H1 (cell line): ENCODE measurements at regions not wholly inside any gene's neighbourhood (a gene's known extent, or its start where the extent isn't known, plus 50 kb on each side); places are given as distances from the start of the nearest gene placed in this dataset.

Source experiments
- GTF2F1 ChIP-seq: IDR thresholded peaks from 2 replicates; pipeline ENCODE4 v1.6.1; 2012; ENCODE audit warnings: low read depth, low read length, improper control_type of control experiment, borderline replicate concordance
- RBBP5 ChIP-seq: IDR thresholded peaks from 2 replicates; pipeline ENCODE4 v1.7.1; 2012; ENCODE audit warnings: low read depth, mild to moderate bottlenecking, inconsistent platforms, low read length, moderate library complexity, borderline replicate concordance

DNA sequence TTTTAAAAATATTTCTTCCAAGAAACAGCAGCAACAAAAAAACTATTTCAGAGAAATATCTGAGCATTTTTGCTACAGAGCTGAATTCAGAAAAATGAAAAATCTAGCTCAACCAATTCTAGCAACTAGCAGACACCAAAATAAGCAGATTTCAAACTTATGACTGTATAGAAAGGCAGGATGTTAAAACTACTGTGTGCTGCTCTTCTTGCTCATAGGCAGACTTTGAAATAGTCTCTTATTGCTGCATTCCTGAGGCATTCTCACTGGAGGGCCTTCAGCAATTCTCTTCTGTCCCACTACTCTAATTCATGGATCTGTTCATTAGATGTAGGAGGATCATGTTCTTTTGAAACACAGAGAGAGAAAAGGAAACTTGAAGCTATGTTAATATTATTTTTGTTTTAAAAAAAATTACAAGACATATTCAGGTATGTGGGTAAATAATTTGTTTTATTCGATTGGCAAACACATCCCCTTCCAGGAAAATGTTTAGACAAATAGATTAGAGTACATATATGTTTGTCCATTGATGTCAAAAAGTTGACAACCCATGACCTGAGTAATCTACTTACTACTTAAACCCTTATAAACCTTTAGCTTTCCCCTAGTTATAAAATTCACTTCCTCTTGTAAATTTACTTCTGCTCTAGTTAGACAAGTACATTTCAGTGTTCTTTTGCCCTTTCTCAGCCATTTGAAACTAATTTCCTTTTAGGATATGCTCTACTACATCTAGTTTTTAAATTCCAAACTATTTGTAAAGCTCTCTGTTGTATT, 428.2 kb upstream of the POT1 start (continued):
- no peak for TF ChIP-seq RBBP5
- TF ChIP-seq GTF2F1: no peak
- TF ChIP-seq, all 59 proteins: peak for 0
